ENCODE measurements at regions not wholly inside any gene's neighbourhood (a gene's known extent, or its start where the extent isn't known, plus 50 kb on each side); places are given as distances from the start of the nearest gene placed in this dataset.
"Not testable (repeated sequence)": the region's sequence is repeated elsewhere in the genome, so short reads cannot be mapped to it uniquely, and the experiment has no call there.

- TF ChIP-seq POLR2A (IDR thresholded peaks at IDR 0.05); CTCF (IDR thresholded peaks at IDR 0.05 in 8 of 11, conservative IDR thresholded peaks at IDR 0.05 in 3 of 11); POLR2AphosphoS5 (IDR thresholded peaks at IDR 0.05): not testable (repeated sequence)
These were observed 94.7 kb downstream of the POTEH start for GRCh38 chr22:15784383-15785085.
